ENCODE measurements at regions not wholly inside any gene's neighbourhood (a gene's known extent, or its start where the extent isn't known, plus 50 kb on each side); places are given as distances from the start of the nearest gene placed in this dataset.

DNA sequence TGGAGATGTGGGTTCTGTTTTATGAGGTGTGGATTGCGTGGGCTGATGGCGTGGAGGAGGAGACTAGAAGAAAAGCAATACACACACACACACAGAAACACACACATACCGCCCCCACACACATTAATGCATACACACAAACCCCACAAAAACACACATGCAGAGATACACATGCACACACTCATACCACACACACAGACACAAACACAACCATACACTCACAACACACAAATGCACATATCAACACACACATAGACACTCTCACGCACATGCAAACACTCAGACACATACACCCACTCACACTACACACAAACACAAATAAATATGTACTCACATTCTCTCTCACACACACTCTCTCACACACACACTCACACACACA lies 75.7 kb upstream of the UBL3 start:
- no peak for DNase-seq (ENCODE audit: low spot score)

DNA sequence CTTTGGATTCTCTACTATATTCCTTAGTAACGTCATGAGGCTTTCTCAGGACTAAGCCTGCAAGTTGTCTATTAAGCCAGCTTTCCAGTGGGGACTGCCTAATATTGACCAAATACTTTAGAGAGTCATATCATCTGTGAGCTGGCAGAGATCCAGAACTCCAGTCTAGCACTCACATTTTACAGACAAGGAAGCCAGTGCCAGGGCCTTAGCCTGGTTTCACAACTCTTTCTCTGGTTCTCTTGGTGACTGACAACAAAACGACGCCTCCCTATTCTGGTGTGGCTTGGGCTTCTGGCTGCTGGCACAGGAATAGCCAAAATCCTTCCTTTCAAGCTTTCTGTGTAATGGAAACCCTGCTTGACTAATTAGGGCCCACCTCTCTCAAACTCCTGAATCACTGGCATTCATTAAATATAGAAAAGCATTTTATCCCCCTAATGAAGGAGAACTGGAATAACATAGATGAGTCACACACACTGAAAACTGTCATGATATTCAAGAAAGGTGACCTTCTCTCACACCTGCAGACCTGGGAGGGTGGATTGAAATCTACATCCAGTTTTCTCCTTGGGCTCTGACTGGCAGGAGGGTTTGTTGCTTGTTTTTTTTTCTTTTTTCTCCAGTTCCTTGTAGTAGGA lies 75.2 kb upstream of the UBL3 start:
- DNase-seq (ENCODE audit: low spot score), result peak; percentile 68

DNA sequence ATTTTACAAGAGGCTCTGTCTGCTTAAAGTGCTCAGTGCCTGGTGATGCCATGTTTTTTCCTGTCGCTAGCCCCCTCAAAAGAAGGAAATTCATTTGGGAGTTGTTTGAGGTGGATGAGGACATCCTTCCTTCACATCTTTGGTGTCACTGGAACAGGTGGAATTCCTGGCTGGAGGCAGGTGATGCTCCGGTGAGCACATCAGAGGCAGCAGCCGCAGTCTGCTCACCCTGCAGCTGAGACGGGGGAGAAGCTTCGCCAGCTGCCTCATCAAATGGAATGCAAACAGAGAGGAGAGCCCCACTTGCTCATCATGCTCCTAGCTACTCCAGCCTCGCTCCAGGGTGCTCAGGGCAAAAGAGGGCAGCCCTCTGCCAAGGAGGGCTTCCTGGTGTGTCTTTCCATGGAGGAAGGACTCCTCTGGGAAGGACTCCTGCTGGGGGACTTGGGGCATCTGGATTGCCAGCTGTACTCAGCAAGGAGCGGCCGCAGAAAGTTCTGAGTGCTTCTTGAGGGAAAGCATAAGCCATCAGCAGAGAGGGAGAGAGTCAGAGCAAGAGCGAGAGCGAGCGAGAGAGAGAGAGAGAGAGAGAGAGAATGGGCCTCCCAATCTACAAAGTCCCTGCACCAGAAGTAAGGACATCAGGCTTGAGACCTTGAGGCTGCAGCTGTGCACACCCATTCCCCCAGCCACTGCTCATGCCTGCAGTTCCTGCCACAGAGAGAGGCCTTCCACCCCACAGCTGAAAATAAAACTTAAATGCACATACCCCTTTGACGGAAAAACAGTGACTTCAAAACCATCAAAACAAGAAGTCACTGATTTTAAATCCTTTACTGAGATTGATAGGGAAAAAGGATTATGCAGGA lies 74.3 kb upstream of the UBL3 start:
- no peak for DNase-seq (ENCODE audit: low spot score)

DNA sequence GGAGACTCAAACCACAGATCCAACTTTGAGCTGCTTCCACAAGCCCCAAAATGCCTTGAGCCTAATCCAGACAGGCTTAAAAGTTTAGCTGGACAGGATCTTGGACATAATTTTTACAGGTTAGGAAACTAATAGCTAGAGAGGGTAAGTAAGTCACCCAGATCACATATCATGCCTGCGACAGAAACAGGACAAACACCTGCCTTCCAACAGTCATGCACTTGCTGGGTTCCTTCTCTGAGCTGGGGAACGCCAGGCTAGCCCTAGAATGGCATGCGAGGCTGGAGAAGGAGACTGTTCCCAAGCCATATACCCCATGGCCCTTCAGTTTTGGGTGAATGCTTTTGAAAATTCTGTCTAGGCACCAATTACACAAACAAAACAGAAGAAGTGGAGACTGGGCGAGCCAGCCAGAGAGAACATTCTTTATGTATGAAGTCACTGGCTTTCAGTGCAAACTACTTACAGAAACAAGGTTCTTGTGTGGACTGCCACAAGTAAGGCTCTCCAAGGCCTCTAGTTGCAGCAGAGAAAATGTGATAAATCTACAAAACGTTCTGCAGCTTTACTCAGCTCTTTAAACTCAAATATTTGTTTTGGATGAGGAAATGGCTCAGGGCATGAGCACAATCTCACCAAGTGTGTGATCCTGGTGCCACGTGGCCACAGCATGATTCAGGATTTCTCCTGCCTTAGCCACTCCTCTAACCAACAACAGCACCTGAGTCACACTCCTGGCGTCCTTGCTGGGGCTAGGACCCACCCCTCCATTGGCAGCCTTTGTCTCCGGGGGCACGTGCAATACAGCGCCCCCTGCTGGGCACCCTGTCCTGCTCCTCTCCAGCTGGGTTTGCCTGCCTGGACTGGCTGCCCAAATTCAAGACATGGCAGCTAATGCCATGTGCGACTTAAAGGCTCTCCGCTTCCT lies 73.4 kb upstream of the UBL3 start:
- peak; percentile 18 for DNase-seq (ENCODE audit: low spot score)

DNA sequence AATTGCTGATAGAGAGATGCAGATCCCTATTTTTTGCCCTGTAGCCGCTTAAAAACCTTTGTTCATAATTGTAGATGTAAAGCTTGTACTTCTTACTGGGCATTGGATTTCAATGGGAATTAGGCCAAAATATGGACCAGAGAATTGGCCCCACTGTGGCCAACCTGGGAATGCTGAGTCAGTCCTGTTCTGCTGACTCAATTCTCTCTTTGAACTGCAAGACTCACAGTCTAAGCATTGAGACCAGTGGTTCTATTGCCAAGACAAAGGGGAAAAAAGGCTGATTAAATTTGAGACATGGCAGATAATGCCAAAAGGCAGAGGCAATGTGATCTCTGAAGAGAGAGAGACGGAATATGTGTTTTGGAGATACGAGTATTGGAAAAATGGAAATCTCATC lies 72.5 kb upstream of the UBL3 start:
- DNase-seq (ENCODE audit: low spot score), result no peak

DNA sequence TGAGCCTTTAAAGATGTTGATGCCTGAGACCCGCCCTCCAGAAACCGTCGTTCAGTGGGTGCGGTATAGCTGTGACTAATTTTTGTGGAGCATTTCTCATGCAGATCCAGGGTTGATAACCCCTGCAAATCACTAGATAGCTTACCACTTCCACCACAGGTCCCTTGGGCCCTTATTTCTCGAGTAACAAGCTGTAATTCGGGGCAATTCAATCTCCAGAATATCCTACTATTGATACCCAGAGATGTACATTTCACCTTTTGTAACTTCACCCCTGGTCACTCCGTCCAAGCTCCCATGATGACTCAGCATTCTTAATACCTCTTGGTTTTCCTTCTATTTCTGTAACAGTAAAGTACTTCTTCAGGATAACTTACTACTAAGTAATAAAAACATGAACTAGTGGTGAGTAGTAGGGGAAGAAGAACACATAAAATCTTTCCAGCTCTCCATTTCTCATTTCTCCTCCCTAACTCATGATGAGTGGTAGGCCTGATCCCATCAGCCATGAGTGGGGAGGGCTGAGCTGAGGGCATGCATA lies 71.9 kb upstream of the UBL3 start:
- DNase-seq (ENCODE audit: low spot score), result no peak

DNA sequence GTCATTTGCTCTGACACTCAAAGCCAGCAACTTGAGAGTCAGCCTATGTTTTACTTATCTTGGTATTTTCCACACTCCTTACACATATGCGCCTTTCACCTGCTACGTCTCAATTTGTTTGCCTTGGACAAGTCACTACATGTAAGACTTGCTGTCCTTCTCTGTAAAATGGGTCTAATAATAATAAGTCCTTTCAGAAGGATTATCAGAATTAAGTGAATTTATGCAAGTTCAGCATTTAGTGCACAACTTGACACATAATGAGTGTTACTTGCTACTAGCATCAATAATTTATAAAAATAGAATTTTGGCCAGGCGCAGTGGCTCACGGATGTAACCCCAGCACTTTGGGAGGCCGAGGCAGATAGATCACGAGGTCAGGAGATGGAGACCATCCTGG lies 71.1 kb upstream of the UBL3 start:
- DNase-seq (ENCODE audit: low spot score), result no peak

DNA sequence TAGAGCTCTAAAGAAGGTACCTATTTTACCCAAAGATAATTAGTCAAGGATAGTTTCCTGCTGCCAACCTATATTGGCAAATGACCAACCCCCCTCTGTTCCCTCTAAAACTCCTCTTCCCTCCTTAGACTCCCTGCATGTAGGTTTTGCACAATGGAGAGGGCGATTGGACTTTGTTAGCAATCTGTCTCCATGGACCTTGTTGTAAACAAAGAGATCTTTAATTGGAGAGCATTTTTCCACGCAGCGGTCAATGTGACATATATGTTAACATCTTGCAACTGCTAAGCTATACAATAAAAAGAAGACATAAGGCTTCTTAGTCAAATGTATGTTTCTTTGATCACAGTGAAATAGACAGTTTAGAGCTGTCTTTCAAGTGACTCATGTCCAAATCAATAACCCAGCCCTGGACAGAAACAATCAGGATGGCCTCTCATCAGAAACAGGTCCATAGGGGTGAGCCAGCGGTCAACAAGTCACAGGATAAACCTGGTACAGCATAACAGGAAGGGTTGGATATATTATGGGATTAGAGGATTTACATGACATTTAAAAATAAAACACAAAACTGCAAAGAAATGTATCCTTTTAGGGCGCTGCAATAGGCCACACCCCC lies 69.7 kb upstream of the UBL3 start:
- no peak for DNase-seq (ENCODE audit: low spot score)

DNA sequence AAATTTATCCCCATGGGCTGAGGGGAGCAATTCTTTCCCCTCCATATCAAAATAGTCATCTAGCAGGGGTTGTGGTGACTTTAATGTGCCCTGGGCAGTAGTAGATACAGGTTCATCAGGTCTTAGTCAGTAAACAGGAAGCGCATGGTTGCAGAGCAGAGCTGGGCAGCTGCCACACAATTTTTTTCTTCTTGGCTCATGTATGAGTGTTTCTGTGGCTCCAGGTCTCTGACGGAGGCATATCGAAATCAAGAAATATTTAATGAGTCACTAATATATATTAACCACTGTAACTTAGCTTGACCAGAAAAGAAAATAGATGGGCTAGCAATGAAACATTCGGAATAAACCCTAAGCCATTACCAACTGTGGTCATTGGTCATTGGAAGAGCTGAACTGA lies 68.4 kb upstream of the UBL3 start:
- DNase-seq (ENCODE audit: low spot score), result no peak

DNA sequence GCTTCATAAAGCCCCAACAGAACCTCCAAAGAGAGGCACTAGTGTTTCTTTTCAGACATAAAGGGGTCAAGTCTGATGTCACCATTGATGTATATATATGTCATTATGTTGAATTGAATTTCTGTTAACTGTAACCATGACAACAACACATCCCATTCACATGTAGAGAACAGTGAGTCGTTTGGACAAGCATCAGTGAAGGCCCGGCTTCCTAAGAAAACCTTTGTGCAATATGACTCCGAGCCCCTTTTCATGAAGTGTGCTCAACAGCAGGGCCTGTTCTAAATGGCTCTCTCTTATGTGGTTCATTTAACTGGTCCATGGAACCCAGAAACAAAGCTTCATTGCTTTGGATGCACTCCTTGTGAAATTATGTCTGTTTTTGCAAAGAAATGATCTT lies 67.2 kb upstream of the UBL3 start:
- no peak for DNase-seq (ENCODE audit: low spot score)

DNA sequence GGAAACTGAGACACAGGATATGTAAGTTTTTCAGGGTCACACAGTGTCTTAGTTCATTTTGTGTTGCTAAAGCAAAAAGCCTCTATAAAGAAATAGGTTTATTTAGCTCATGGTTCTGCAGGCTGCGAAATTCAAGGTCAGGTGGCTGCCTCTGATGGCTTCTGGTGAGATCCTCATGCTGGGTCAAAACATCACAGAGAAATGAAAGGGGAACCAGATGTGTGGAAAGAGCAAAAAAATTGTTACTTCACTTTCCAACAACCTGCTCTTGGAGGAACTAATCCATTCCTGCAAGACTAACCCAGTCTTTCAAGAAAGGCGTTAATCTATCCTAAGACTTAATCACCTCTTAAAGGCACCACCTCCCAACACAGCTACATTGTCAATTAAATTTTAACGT lies 64.2 kb upstream of the UBL3 start:
- DNase-seq (ENCODE audit: low spot score), result no peak

DNA sequence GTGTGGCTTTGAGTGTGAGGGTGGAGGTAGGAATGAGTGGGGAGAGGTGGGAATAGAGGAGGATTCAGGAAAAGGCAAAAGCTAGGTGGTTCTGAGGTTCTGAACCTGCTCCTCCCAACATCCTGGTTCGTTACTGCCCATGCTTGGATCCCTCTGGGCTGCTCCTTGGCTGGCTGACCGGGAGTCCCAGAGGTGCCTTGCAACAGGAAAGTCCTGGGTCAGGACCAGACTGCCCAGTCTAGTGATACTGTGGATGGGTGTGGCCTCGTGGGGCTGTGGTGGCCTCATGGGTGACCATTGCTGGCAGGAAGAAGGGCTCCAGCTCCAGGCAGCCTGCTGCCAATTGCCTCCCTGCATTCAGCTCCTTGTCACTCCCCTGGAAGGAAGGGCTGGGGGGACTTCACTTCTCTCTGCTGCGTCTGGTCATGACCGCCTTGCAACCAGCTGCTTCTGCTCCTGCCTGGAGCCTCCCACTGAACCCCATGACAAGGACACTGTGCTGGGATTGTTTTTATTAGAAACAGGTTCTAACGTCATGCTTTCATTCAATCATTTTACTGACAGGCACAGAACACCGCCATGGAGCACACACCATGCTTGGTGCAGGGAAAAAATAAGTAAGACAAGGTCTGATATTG lies 61.5 kb upstream of the UBL3 start:
- DNase-seq (ENCODE audit: low spot score), result no peak

DNA sequence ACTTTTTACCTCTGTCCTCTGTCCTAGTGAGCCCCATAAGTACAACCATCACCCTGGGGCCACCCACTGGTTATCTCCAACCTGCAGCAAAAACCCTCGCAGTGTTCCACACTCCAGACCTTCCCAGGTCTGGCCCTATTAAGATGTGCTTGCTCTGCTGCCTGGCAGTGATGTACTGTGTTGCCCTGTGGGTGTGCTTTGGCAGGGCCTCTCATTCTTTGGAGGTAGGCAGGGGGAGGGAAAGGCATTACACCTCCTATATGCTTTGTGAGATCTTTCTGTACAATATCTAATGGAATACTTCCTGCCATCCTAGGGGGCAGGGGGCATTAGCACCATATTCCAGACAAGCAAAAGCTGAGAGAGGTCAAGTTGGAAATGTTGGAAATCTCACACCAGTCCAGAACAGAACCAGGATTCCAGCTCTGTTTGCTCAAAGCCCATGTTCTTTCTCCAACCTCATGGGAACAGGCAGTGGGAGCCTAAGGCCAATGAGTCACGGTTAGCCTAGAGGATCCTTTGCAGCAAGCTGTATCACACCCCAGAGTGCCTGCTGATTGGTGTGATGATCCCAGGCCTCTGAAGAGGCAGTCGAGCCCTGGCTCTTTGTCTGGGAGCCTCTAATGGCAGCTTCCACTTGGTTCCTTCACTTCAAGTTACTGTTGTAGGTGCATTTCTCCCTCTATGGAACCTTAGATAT lies 59.7 kb upstream of the UBL3 start:
- DNase-seq (ENCODE audit: low spot score), result no peak

DNA sequence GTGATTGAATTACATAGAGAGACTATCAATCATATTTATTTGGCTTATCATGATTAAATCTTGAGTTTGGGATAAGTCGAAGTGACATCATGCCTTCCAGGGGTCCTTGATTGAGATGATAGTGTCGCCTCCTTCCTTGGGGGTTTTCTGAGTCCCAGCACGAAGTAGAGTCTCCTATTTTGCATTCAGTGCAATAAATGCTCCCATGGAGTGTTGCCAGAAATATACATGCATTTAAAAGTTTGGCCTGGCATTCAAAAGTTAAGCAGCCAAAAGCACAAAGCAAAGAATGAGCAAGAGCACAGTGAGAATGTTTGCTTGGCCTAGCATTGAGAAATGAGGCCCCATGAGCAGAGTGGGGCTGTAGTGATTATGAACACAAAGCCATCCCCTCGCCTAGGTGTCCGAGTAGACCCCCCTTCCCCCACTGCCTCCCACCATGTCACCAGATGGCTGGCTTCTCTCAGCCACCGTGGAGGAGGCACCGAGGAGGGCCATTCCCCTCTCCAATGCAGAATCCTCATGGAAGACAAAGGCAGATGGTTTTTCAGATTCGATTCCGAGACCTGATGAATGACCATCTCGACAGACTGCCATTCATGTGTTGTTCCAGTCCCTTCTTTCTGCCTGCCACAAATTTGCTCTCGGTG lies 58.8 kb upstream of the UBL3 start:
- DNase-seq (ENCODE audit: low spot score), result no peak

DNA sequence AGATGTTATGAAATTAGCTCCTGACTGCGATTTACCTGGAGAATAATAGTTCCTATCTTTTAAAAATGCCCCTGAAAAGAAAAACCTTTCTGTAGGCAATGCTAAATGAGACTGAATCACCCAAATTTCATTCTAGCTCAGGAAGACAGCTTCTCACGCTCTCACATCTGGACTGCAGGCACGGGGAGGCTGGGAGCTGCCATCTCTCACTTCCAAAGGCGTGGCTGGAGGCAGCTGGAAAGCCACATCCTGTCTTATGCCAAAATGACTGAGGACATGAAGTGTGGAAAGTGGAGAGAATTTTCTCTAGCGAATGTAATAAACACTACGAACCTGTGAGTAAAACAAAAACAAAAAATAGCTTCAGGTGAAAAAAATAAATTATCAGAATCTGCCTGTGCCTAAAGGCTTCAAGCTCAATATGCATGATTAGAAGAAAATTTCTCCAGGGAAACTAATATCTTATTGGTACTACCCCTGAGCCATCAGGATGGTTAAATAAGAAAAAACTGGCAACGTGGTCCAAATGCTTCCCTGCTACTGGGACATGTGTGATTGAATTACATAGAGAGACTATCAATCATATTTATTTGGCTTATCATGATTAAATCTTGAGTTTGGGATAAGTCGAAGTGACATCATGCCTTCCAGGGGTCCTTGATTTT lies 58.1 kb upstream of the UBL3 start:
- DNase-seq (ENCODE audit: low spot score), result no peak

DNA sequence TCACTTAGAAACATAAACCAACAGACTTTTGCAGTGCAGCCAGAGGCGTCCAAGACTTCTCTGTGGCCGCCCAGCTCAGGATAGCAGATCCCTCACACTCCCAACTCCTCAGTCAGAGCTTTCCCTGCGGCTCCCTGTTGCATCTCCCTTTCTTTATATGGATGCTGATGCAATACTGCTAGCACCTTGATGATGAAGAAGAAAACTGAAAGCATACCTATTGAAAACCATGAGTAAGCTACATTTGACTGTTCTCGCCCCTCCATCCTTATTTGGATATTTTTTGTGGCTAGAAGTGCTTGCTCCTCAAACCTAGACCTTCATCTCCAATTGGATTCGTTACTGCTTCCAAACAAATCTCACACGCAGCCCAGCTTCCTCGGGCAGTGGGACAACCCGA lies 57.3 kb upstream of the UBL3 start:
- DNase-seq (ENCODE audit: low spot score), result no peak

DNA sequence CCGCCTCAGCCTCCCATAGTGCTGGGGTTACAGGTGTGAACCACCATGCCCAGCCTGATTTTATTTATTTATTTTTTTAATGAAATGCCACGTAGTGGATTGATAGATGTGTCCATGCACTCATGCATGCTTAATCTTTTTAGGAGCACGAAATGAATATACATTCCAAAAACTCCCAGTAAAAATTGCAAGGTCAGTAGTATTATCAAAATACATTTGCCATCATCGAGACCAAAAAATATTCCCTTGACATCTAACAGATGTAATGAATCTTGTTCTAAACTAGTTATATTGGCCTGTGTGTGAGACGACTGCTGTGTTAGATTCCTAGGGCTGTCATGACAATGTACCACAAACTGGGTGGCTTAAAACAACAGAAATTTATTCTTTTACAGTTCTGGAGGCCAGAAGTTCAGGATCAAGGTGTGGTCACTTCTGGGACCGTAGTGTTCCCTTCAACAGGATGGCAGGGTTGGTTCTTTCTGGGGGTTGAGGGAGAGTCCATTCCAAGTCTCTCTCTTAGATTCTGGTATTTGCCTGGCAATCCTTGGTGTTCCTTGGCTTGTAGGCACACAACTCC lies 56.1 kb upstream of the UBL3 start:
- DNase-seq (ENCODE audit: low spot score), result no peak

DNA sequence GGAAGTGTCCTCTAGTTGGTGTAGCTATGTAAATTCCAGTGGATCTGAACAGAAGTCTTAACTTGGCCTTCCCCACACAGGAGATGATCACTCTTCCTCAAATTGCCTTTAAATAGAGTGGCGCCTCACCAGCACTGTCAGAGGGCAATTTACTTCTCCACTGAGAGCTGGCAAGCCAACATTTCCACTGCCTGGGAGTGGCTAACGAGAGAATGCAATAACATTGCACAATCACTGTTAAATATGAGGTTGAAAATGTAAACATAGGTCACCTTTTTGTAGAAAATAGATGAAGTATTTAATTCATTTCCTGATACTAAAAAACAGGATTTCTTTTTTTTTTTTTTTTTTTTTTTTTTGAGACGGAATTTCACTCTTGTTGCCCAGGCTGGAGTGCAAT lies 55.4 kb upstream of the UBL3 start:
- DNase-seq (ENCODE audit: low spot score), result peak; percentile 69

DNA sequence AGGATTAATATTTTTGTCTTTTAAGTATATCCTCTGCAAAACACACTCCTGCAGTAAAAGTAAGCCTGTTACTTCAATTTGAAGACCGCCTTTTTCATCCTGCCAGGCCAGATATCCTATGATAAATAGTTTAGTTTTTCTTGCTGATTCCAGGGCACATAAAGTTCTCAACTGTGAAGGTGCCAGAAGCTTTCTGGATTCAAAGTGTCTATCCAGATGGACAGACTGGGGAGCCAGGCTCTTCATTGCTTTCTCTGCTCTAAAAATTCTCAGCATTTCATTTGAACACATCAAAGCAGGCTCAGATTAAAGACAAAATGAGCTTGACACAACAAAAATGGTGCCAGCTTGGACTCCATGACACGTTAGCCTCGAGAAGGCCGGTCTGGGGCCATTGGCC lies 53.6 kb upstream of the UBL3 start:
- no peak for DNase-seq (ENCODE audit: low spot score)
